GM10266 (cell line): ENCODE measurements at regions not wholly inside any gene's neighbourhood (a gene's known extent, or its start where the extent isn't known, plus 50 kb on each side); places are given as distances from the start of the nearest gene placed in this dataset.

Source experiments
- DNase-seq: peaks from one replicate; pipeline ENCODE4 v3.0.0; 2012; ENCODE audit errors: extremely low spot score
- TF ChIP-seq, protein P1 (sequence below): IDR thresholded peaks from 2 replicates; pipeline ENCODE4 v1.5.1; 2012; ENCODE audit warnings: mild to moderate bottlenecking, low read depth; ENCODE audit not compliant: control insufficient read depth, insufficient read depth; ENCODE audit errors: missing control alignments

GRCh38 chr5:124592891-124593290 lies 153.5 kb downstream of the ZNF608 start:
- TF ChIP-seq, protein P1, sequence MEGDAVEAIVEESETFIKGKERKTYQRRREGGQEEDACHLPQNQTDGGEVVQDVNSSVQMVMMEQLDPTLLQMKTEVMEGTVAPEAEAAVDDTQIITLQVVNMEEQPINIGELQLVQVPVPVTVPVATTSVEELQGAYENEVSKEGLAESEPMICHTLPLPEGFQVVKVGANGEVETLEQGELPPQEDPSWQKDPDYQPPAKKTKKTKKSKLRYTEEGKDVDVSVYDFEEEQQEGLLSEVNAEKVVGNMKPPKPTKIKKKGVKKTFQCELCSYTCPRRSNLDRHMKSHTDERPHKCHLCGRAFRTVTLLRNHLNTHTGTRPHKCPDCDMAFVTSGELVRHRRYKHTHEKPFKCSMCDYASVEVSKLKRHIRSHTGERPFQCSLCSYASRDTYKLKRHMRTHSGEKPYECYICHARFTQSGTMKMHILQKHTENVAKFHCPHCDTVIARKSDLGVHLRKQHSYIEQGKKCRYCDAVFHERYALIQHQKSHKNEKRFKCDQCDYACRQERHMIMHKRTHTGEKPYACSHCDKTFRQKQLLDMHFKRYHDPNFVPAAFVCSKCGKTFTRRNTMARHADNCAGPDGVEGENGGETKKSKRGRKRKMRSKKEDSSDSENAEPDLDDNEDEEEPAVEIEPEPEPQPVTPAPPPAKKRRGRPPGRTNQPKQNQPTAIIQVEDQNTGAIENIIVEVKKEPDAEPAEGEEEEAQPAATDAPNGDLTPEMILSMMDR, result no peak
- no peak for DNase-seq

DNA sequence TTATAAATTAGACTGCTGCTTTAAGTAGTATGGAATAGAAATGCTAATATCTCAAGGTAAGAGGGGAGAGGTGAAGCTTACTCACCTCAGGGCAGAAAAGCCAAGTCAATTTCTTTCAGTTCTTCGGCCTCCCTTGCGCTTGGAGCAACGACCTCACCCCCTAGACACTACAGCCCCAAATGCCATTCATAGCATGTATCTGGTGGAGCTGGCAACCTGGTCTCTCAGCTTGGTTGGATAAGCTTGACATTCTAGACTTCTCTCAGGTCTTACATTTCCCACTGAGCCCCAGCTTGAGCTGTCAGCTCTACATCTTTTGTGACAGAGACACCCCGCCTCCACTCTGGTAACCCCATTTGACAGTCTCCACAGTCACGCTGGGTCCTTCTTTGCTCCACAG lies 154.9 kb downstream of the ZNF608 start:
- TF ChIP-seq, protein P1, result no peak
- no peak for DNase-seq

- TF ChIP-seq, protein P1, result no peak
- DNase-seq, result no peak
These were observed 155.8 kb downstream of the ZNF608 start for GRCh38 chr5:124590686-124591085.

GRCh38 chr5:124587280-124587679 lies 159.2 kb downstream of the ZNF608 start:
- TF ChIP-seq, protein P1, result no peak
- DNase-seq, result no peak

DNA sequence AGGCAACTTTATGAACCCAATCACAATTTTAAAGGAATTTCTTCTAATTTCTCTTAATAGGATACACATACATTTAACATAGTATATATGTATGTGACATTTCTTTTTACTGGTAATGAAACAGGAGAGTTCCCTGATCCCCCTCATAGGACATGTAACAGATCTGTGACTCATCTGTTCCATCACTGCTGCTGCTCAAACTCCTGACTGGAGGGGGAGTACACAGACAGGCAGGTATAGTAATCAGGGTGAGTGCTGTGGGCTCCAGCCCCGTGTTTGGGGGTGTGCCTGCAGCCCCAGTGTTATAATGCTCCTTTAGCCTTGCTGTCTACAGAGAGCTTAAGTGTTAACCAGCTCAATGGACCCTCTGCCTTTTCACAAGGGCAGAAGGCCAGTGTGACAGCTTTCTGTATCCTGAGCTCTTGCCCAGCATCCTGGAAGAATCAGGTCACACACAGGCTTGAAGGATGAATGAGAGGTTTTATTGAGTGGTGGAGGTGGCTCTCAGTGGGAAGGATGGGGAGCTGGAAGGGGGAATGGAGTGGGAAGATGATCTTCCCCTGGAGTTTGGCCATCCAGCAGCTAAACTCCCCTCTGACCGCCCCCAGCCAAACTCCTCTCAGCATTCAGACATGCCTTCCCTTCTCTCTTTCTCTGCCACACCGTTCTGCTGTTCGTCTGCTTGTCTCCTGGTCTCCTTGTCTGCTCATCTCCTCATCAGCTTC lies 161.3 kb downstream of the ZNF608 start:
- TF ChIP-seq, protein P1, result no peak
- no peak for DNase-seq

- TF ChIP-seq, protein P1, result no peak
- peak; percentile 81 for DNase-seq
These were observed 162.7 kb downstream of the ZNF608 start for GRCh38 chr5:124583469-124584350.

GRCh38 chr5:124582561-124582840 lies 163.9 kb downstream of the ZNF608 start:
- no peak for DNase-seq
- TF ChIP-seq, protein P1, result no peak
